ENCODE measurements at regions not wholly inside any gene's neighbourhood (a gene's known extent, or its start where the extent isn't known, plus 50 kb on each side); places are given as distances from the start of the nearest gene placed in this dataset.
A peak's percentile ranks its signal among the peaks of the same experiment; 100 is the strongest.

GRCh38 chr6:113120582-113121285 is 736.4 kb upstream of the MARCKS start:
- FAIRE-seq = peak; percentile 95

- FAIRE-seq = no peak
Measured at GRCh38 chr6:113121571-113121970, 735.6 kb upstream of the MARCKS start.

- FAIRE-seq = no peak
Measured at GRCh38 chr6:113122060-113122459, 735.1 kb upstream of the MARCKS start.

GRCh38 chr6:113125626-113126025 is 731.5 kb upstream of the MARCKS start:
- FAIRE-seq = no peak

GRCh38 chr6:113127786-113128419 is 729.2 kb upstream of the MARCKS start:
- no peak for FAIRE-seq

- no peak for FAIRE-seq
Measured at GRCh38 chr6:113128661-113129060, 728.5 kb upstream of the MARCKS start.

- no peak for FAIRE-seq
Measured at GRCh38 chr6:113129991-113130390, 727.2 kb upstream of the MARCKS start.

GRCh38 chr6:113137426-113137825 is 719.7 kb upstream of the MARCKS start:
- no peak for FAIRE-seq

GRCh38 chr6:113140721-113141120 is 716.4 kb upstream of the MARCKS start:
- FAIRE-seq = no peak

GRCh38 chr6:113141901-113142300 is 715.2 kb upstream of the MARCKS start:
- FAIRE-seq = no peak

GRCh38 chr6:113142671-113143174 is 714.4 kb upstream of the MARCKS start:
- no peak for FAIRE-seq

- FAIRE-seq = no peak
Measured at GRCh38 chr6:113143206-113143605, 713.9 kb upstream of the MARCKS start.

- no peak for FAIRE-seq
Measured at GRCh38 chr6:113144117-113144516, 713.0 kb upstream of the MARCKS start.

GRCh38 chr6:113146878-113147277 is 710.3 kb upstream of the MARCKS start:
- FAIRE-seq = no peak

GRCh38 chr6:113147544-113147943 is 709.6 kb upstream of the MARCKS start:
- no peak for FAIRE-seq

GRCh38 chr6:113148566-113148965 is 708.6 kb upstream of the MARCKS start:
- FAIRE-seq = no peak

GRCh38 chr6:113149511-113149910 is 707.6 kb upstream of the MARCKS start:
- FAIRE-seq = no peak

- FAIRE-seq = no peak
Measured at GRCh38 chr6:113160306-113161017, 696.7 kb upstream of the MARCKS start.

- FAIRE-seq = no peak
Measured at GRCh38 chr6:113161018-113161315, 696.2 kb upstream of the MARCKS start.

- FAIRE-seq = no peak
Measured at GRCh38 chr6:113162739-113163138, 694.4 kb upstream of the MARCKS start.

GRCh38 chr6:113168057-113168456 is 689.1 kb upstream of the MARCKS start:
- FAIRE-seq = no peak

GRCh38 chr6:113169484-113169883 is 687.7 kb upstream of the MARCKS start:
- FAIRE-seq = no peak

GRCh38 chr6:113170454-113170853 is 686.7 kb upstream of the MARCKS start:
- no peak for FAIRE-seq

- no peak for FAIRE-seq
Measured at GRCh38 chr6:113171882-113172281, 685.3 kb upstream of the MARCKS start.
